Smooth muscle cell of the brain vasculature (primary cell): ENCODE measurements at regions not wholly inside any gene's neighbourhood (a gene's known extent, or its start where the extent isn't known, plus 50 kb on each side); places are given as distances from the start of the nearest gene placed in this dataset.

Experiments used
- DNase-seq: peaks from one replicate; pipeline ENCODE4 v3.0.0-alpha.2; 2012; ENCODE audit warnings: low read depth, low spot score

- DNase-seq: no peak
Measured at GRCh38 chrX:97666890-97667289, 783.2 kb downstream of the RPA4 start.

GRCh38 chrX:97668126-97668525 lies 784.4 kb downstream of the RPA4 start:
- DNase-seq: no peak

- DNase-seq: no peak
Measured at GRCh38 chrX:97672138-97672537, 788.4 kb downstream of the RPA4 start.

GRCh38 chrX:97672608-97673007 lies 788.9 kb downstream of the RPA4 start:
- no peak for DNase-seq

GRCh38 chrX:97673135-97673534 lies 789.4 kb downstream of the RPA4 start:
- DNase-seq: no peak

- no peak for DNase-seq
Measured at GRCh38 chrX:97682991-97683840, 799.5 kb downstream of the RPA4 start.

- peak; percentile 3 for DNase-seq
Measured at GRCh38 chrX:97685753-97686152, 802.0 kb downstream of the RPA4 start.

GRCh38 chrX:97691901-97692455 lies 808.3 kb downstream of the RPA4 start:
- DNase-seq: no peak

- no peak for DNase-seq
Measured at GRCh38 chrX:97692575-97692974, 808.9 kb downstream of the RPA4 start.

GRCh38 chrX:97700547-97700946 lies 816.8 kb downstream of the RPA4 start:
- DNase-seq: no peak

- DNase-seq: no peak
Measured at GRCh38 chrX:97704474-97704873, 820.8 kb downstream of the RPA4 start.

GRCh38 chrX:97704881-97705280 lies 821.2 kb downstream of the RPA4 start:
- DNase-seq: no peak

- DNase-seq: no peak
Measured at GRCh38 chrX:97705936-97706335, 822.2 kb downstream of the RPA4 start.

GRCh38 chrX:97714072-97714471 lies 830.4 kb downstream of the RPA4 start:
- DNase-seq: no peak

- DNase-seq: no peak
Measured at GRCh38 chrX:97728215-97728614, 844.5 kb downstream of the RPA4 start.

- no peak for DNase-seq
Measured at GRCh38 chrX:97740044-97740443, 856.3 kb downstream of the RPA4 start.

- DNase-seq: no peak
Measured at GRCh38 chrX:97740886-97741285, 857.2 kb downstream of the RPA4 start.

GRCh38 chrX:97743014-97743413 lies 859.3 kb downstream of the RPA4 start:
- DNase-seq: no peak

- no peak for DNase-seq
Measured at GRCh38 chrX:97747346-97747745, 863.6 kb downstream of the RPA4 start.

GRCh38 chrX:97751016-97751415 lies 867.3 kb downstream of the RPA4 start:
- DNase-seq: no peak

GRCh38 chrX:97751735-97752134 lies 868.0 kb downstream of the RPA4 start:
- no peak for DNase-seq

GRCh38 chrX:97756879-97757278 lies 873.2 kb downstream of the RPA4 start:
- no peak for DNase-seq

- DNase-seq: no peak
Measured at GRCh38 chrX:97763391-97763790, 879.7 kb downstream of the RPA4 start.
